ENCODE measurements at regions not wholly inside any gene's neighbourhood (a gene's known extent, or its start where the extent isn't known, plus 50 kb on each side); places are given as distances from the start of the nearest gene placed in this dataset.

GRCh38 chr7:20038676-20039075 lies 178.5 kb downstream of the MACC1 start:
- Histone ChIP-seq H3K4me3 (ENCODE audit: low read depth, low read length) (no peak overlapping the region), H3K9me3 (ENCODE audit: control insufficient read depth, insufficient read depth, low read depth, low read length) (no peaks in the 10 kb centered on the region), H3K4me1 (ENCODE audit: control insufficient read depth, insufficient read depth, low read length) (no peaks in the 10 kb centered on the region), H3K27ac (ENCODE audit: extremely low read depth, low read depth, low read length) (no peak overlapping the region), H3K36me3 (ENCODE audit: control insufficient read depth in 2 of 2, insufficient read depth in 1 of 2, low read length in 2 of 2) (no peaks in the 10 kb centered on the region)
- no peak for TF ChIP-seq FEZF1 (tag by site-specific recombination; IDR thresholded peaks at IDR 0.05)
- TF ChIP-seq ZNF112 (tag by site-specific recombination; IDR thresholded peaks at IDR 0.05) = no peak
- no peak for TF ChIP-seq ZBTB11 (tag by site-specific recombination; conservative IDR thresholded peaks at IDR 0.05; ENCODE audit: low read depth)
- TF ChIP-seq ZNF791 (tag by site-specific recombination; IDR thresholded peaks at IDR 0.05) = no peak
- no peak for TF ChIP-seq PRDM10 (tag by site-specific recombination; IDR thresholded peaks at IDR 0.05)
- POLR2A ChIA-PET = no interaction called here
- CTCF ChIA-PET = no interaction called here

GRCh38 chr7:20035279-20035875 lies 181.8 kb downstream of the MACC1 start:
- TF ChIP-seq ZNF626 (tag by site-specific recombination; IDR thresholded peaks at IDR 0.05) = no peak
- no peak for TF ChIP-seq ZNF157 (tag by site-specific recombination; IDR thresholded peaks at IDR 0.05)
- no peak for TF ChIP-seq ZNF501 (tag by site-specific recombination; IDR thresholded peaks at IDR 0.05)
- no peak for TF ChIP-seq SCRT1 (tag by site-specific recombination; IDR thresholded peaks at IDR 0.05; ENCODE audit: borderline replicate concordance)
- TF ChIP-seq SALL2 (tag by site-specific recombination; IDR thresholded peaks at IDR 0.05; ENCODE audit: borderline replicate concordance) = no peak
- no peak for TF ChIP-seq ZBTB49 (tag by site-specific recombination; IDR thresholded peaks at IDR 0.05; ENCODE audit: low read depth)
- no peak for TF ChIP-seq ZNF223 (tag by site-specific recombination; IDR thresholded peaks at IDR 0.05)
- CTCF ChIA-PET = no interaction called here
- POLR2A ChIA-PET = no interaction called here

More at GRCh38 chr7:20035279-20035875, 181.8 kb downstream of the MACC1 start:
- Histone ChIP-seq H3K4me3 (ENCODE audit: low read depth, low read length) (no peak overlapping the region), H3K4me1 (ENCODE audit: control insufficient read depth, insufficient read depth, low read length) (no peaks in the 10 kb centered on the region), H3K27ac (ENCODE audit: extremely low read depth, low read depth, low read length) (no peak overlapping the region), H3K36me3 (ENCODE audit: control insufficient read depth in 2 of 2, insufficient read depth in 1 of 2, low read length in 2 of 2) (no peaks in the 10 kb centered on the region), H3K9me3 (ENCODE audit: control insufficient read depth, insufficient read depth, low read depth, low read length) (no peaks in the 10 kb centered on the region)

Data from HEK293 (cell line).